Right hindlimb (tissue), 1 donor: ENCODE measurements at regions not wholly inside any gene's neighbourhood (a gene's known extent, or its start where the extent isn't known, plus 50 kb on each side); places are given as distances from the start of the nearest gene placed in this dataset.
A peak's percentile ranks its signal among the peaks of the same experiment; 100 is the strongest.
"Not testable (repeated sequence)": the region's sequence is repeated elsewhere in the genome, so short reads cannot be mapped to it uniquely, and the experiment has no call there.

Experiments used
- DNase-seq: peaks from one replicate; pipeline ENCODE4 v3.0.0-alpha.2; 2018

- DNase-seq = no peak
These were observed 96.9 kb upstream of the SLC25A33 start for GRCh38 chr1:9442278-9442846.

GRCh38 chr1:9442986-9443385, 96.3 kb upstream of the SLC25A33 start:
- DNase-seq = no peak

GRCh38 chr1:9443913-9444445, 95.3 kb upstream of the SLC25A33 start:
- DNase-seq = peak; percentile 62

GRCh38 chr1:9444532-9444931, 94.7 kb upstream of the SLC25A33 start:
- no peak for DNase-seq

- not testable (repeated sequence) for DNase-seq
These were observed 94.2 kb upstream of the SLC25A33 start for GRCh38 chr1:9445081-9445480.

- no peak for DNase-seq
These were observed 91.9 kb upstream of the SLC25A33 start for GRCh38 chr1:9447215-9447960.

GRCh38 chr1:9448132-9449109, 90.8 kb upstream of the SLC25A33 start:
- DNase-seq = no peak

GRCh38 chr1:9449110-9449627, 90.1 kb upstream of the SLC25A33 start:
- DNase-seq = no peak

- no peak for DNase-seq
These were observed 89.1 kb upstream of the SLC25A33 start for GRCh38 chr1:9449976-9450696.

GRCh38 chr1:9451081-9451480, 88.2 kb upstream of the SLC25A33 start:
- no peak for DNase-seq

- DNase-seq = no peak
These were observed 86.6 kb upstream of the SLC25A33 start for GRCh38 chr1:9452516-9453140.

GRCh38 chr1:9453375-9453774, 85.9 kb upstream of the SLC25A33 start:
- no peak for DNase-seq

- no peak for DNase-seq
These were observed 85.4 kb upstream of the SLC25A33 start for GRCh38 chr1:9453779-9454418.

GRCh38 chr1:9454494-9455066, 84.7 kb upstream of the SLC25A33 start:
- DNase-seq = no peak

GRCh38 chr1:9455487-9456234, 83.6 kb upstream of the SLC25A33 start:
- DNase-seq = peak; percentile 89

GRCh38 chr1:9456833-9457232, 82.4 kb upstream of the SLC25A33 start:
- no peak for DNase-seq

GRCh38 chr1:9459816-9460407, 79.4 kb upstream of the SLC25A33 start:
- no peak for DNase-seq

- no peak for DNase-seq
These were observed 73.6 kb upstream of the SLC25A33 start for GRCh38 chr1:9465640-9466039.
